ENCODE measurements at regions not wholly inside any gene's neighbourhood (a gene's known extent, or its start where the extent isn't known, plus 50 kb on each side); places are given as distances from the start of the nearest gene placed in this dataset.

- TF ChIP-seq CTCF (conservative IDR thresholded peaks at IDR 0.05; ENCODE audit: low read depth, low read length) (no peak), EZH2 (IDR thresholded peaks at IDR 0.05; ENCODE audit: low read length, unreplicated experiment) (no peak), EZH2phosphoT487 (IDR thresholded peaks at IDR 0.05; ENCODE audit: borderline replicate concordance, low read length) (no peak)
Observed at GRCh38 chr2:216557413-216557812, 58.8 kb downstream of the RPL37A start.
